ENCODE measurements at regions not wholly inside any gene's neighbourhood (a gene's known extent, or its start where the extent isn't known, plus 50 kb on each side); places are given as distances from the start of the nearest gene placed in this dataset.
A peak's percentile ranks its signal among the peaks of the same experiment; 100 is the strongest.

GRCh38 chr1:229949500-229949899 lies 117.5 kb upstream of the GALNT2 start (continued):
- TF ChIP-seq, protein P1, sequence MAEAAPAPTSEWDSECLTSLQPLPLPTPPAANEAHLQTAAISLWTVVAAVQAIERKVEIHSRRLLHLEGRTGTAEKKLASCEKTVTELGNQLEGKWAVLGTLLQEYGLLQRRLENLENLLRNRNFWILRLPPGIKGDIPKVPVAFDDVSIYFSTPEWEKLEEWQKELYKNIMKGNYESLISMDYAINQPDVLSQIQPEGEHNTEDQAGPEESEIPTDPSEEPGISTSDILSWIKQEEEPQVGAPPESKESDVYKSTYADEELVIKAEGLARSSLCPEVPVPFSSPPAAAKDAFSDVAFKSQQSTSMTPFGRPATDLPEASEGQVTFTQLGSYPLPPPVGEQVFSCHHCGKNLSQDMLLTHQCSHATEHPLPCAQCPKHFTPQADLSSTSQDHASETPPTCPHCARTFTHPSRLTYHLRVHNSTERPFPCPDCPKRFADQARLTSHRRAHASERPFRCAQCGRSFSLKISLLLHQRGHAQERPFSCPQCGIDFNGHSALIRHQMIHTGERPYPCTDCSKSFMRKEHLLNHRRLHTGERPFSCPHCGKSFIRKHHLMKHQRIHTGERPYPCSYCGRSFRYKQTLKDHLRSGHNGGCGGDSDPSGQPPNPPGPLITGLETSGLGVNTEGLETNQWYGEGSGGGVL (tag by site-specific recombination; IDR thresholded peaks at IDR 0.05) = no peak
- no peak for TF ChIP-seq ZNF157 (tag by site-specific recombination; IDR thresholded peaks at IDR 0.05)
- no peak for TF ChIP-seq ZNF623 (tag by site-specific recombination; IDR thresholded peaks at IDR 0.05)
- no peak for TF ChIP-seq ZNF785 (tag by site-specific recombination; IDR thresholded peaks at IDR 0.05)
- no peak for TF ChIP-seq ZNF747 (tag by site-specific recombination; IDR thresholded peaks at IDR 0.05)
- TF ChIP-seq ZNF776 (tag by site-specific recombination; IDR thresholded peaks at IDR 0.05; ENCODE audit: borderline replicate concordance) = no peak
- TF ChIP-seq ZNF426 (tag by site-specific recombination; IDR thresholded peaks at IDR 0.05) = no peak
- no peak for TF ChIP-seq ZXDB (tag by site-specific recombination; IDR thresholded peaks at IDR 0.05)
- peak; percentile 74 for TF ChIP-seq TSHZ1 (tag by site-specific recombination; IDR thresholded peaks at IDR 0.05; ENCODE audit: borderline replicate concordance)
- peak; percentile 17; the same call in 1 of the 2 replicates for TF ChIP-seq ZEB2 (tag by site-specific recombination; IDR thresholded peaks at IDR 0.05)
- TF ChIP-seq, protein P2, sequence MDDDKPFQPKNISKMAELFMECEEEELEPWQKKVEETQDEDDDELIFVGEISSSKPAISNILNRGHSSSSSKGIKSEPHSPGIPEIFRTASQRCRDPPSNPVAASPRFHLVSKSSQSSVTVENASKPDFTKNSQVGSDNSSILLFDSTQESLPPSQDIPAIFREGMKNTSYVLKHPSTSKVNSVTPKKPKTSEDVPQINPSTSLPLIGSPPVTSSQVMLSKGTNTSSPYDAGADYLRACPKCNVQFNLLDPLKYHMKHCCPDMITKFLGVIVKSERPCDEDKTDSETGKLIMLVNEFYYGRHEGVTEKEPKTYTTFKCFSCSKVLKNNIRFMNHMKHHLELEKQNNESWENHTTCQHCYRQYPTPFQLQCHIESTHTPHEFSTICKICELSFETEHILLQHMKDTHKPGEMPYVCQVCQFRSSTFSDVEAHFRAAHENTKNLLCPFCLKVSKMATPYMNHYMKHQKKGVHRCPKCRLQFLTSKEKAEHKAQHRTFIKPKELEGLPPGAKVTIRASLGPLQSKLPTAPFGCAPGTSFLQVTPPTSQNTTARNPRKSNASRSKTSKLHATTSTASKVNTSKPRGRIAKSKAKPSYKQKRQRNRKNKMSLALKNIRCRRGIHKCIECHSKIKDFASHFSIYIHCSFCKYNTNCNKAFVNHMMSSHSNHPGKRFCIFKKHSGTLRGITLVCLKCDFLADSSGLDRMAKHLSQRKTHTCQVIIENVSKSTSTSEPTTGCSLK (tag by site-specific recombination; IDR thresholded peaks at IDR 0.05) = no peak
- TF ChIP-seq ZNF16 (tag by site-specific recombination; IDR thresholded peaks at IDR 0.05; ENCODE audit: low read depth) = no peak
- TF ChIP-seq ZNF112 (tag by site-specific recombination; IDR thresholded peaks at IDR 0.05) = no peak
- TF ChIP-seq, protein P3, sequence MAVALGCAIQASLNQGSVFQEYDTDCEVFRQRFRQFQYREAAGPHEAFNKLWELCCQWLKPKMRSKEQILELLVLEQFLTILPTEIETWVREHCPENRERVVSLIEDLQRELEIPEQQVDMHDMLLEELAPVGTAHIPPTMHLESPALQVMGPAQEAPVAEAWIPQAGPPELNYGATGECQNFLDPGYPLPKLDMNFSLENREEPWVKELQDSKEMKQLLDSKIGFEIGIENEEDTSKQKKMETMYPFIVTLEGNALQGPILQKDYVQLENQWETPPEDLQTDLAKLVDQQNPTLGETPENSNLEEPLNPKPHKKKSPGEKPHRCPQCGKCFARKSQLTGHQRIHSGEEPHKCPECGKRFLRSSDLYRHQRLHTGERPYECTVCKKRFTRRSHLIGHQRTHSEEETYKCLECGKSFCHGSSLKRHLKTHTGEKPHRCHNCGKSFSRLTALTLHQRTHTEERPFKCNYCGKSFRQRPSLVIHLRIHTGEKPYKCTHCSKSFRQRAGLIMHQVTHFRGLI (tag by site-specific recombination; IDR thresholded peaks at IDR 0.05) = no peak
- TF ChIP-seq ZNF660 (tag by site-specific recombination; IDR thresholded peaks at IDR 0.05) = no peak
- TF ChIP-seq ZBTB49 (tag by site-specific recombination; IDR thresholded peaks at IDR 0.05; ENCODE audit: low read depth) = no peak
- no peak for TF ChIP-seq ZBTB8A (tag by site-specific recombination; IDR thresholded peaks at IDR 0.05)
- TF ChIP-seq ZNF664 (tag by site-specific recombination; IDR thresholded peaks at IDR 0.05) = no peak
- 0 out of 2 replicates have a peak, but pooled peaks have one; percentile 44 for TF ChIP-seq TRIM28 (IDR thresholded peaks at IDR 0.05; ENCODE audit: borderline replicate concordance, low read length)
- TF ChIP-seq GLIS2 (tag by site-specific recombination; IDR thresholded peaks at IDR 0.05) = no peak

Measured in HEK293 (cell line).